ENCODE measurements at regions not wholly inside any gene's neighbourhood (a gene's known extent, or its start where the extent isn't known, plus 50 kb on each side); places are given as distances from the start of the nearest gene placed in this dataset.

- Histone ChIP-seq H3K4me1 (no peaks in the 10 kb centered on the region), H3K27me3 (no peaks in the 10 kb centered on the region), H3K27ac (no peak overlapping the region), H3K36me3 (no peaks in the 10 kb centered on the region), H3K9ac (ENCODE audit: low read depth in 2 of 2, low read length in 2 of 2) (no peak overlapping the region), H3K4me3 (no peak overlapping the region), H3K9me3 (no peaks in the 10 kb centered on the region)
- TF ChIP-seq, protein P1, sequence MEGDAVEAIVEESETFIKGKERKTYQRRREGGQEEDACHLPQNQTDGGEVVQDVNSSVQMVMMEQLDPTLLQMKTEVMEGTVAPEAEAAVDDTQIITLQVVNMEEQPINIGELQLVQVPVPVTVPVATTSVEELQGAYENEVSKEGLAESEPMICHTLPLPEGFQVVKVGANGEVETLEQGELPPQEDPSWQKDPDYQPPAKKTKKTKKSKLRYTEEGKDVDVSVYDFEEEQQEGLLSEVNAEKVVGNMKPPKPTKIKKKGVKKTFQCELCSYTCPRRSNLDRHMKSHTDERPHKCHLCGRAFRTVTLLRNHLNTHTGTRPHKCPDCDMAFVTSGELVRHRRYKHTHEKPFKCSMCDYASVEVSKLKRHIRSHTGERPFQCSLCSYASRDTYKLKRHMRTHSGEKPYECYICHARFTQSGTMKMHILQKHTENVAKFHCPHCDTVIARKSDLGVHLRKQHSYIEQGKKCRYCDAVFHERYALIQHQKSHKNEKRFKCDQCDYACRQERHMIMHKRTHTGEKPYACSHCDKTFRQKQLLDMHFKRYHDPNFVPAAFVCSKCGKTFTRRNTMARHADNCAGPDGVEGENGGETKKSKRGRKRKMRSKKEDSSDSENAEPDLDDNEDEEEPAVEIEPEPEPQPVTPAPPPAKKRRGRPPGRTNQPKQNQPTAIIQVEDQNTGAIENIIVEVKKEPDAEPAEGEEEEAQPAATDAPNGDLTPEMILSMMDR (IDR thresholded peaks at IDR 0.05), result no peak
- DNase-seq, result no peak
- intact Hi-C loops (cut with DNase I), result loop anchor here (10.0 kb wide), 2 partner anchors 118 to 998 kb away; no protein-coding TSS in a partner anchor
These were observed 51.8 kb upstream of the TMCO5A start for GRCh38 chr15:37882640-37883039.
